NB4 (cell line): ENCODE measurements at regions not wholly inside any gene's neighbourhood (a gene's known extent, or its start where the extent isn't known, plus 50 kb on each side); places are given as distances from the start of the nearest gene placed in this dataset.

Experiments
- DNase-seq: peaks from one replicate; pipeline ENCODE4 v3.0.0; 2010; ENCODE audit warnings: low read depth
- H3K4me3 ChIP-seq: one replicate; pipeline ENCODE4 v1.5.1; 2011; ENCODE audit warnings: mild to moderate bottlenecking, low read depth, low read length, moderate library complexity
- MYC ChIP-seq: IDR thresholded peaks from 2 replicates; pipeline ENCODE4 v1.6.1; 2011; ENCODE audit warnings: low read depth, low read length
- POLR2A ChIP-seq: IDR thresholded peaks from 2 replicates; pipeline ENCODE4 v1.6.1; 2011; ENCODE audit warnings: mild to moderate bottlenecking; ENCODE audit not compliant: insufficient read length; ENCODE audit errors: extremely low read depth
- TF ChIP-seq, protein P1 (sequence below): IDR thresholded peaks from one replicate; pipeline ENCODE4 v1.5.1; 2012; ENCODE audit warnings: low read depth, low read length
- TF ChIP-seq, protein P2 (sequence below): IDR thresholded peaks from 2 replicates; pipeline ENCODE4 v1.6.1; 2011; ENCODE audit warnings: low read depth, low read length

DNA sequence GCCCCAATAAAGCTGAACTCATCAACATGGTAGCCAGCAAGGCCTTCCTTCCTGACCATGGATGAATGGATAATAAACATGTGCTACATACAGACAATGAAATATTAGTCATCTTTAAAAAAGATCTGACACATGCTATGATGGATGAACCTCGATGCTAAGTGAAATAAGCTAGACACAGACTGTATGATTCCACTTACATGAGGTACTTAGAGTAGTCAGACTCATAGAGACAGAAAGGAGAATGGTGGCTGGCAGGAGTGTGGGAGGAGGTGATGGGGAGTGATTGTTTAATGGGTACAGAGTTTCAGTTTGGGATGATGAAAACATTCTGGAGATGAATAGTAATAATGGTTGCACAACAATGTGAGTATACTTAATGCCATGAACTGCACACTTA, 114.1 kb upstream of the SORCS3 start:
- DNase-seq = no peak
- no peak for TF ChIP-seq POLR2A
- TF ChIP-seq MYC = no peak
- TF ChIP-seq, protein P1, sequence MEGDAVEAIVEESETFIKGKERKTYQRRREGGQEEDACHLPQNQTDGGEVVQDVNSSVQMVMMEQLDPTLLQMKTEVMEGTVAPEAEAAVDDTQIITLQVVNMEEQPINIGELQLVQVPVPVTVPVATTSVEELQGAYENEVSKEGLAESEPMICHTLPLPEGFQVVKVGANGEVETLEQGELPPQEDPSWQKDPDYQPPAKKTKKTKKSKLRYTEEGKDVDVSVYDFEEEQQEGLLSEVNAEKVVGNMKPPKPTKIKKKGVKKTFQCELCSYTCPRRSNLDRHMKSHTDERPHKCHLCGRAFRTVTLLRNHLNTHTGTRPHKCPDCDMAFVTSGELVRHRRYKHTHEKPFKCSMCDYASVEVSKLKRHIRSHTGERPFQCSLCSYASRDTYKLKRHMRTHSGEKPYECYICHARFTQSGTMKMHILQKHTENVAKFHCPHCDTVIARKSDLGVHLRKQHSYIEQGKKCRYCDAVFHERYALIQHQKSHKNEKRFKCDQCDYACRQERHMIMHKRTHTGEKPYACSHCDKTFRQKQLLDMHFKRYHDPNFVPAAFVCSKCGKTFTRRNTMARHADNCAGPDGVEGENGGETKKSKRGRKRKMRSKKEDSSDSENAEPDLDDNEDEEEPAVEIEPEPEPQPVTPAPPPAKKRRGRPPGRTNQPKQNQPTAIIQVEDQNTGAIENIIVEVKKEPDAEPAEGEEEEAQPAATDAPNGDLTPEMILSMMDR = no peak
- TF ChIP-seq, protein P2, sequence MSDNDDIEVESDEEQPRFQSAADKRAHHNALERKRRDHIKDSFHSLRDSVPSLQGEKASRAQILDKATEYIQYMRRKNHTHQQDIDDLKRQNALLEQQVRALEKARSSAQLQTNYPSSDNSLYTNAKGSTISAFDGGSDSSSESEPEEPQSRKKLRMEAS = no peak
- no peak overlapping the region for H3K4me3 ChIP-seq

DNA sequence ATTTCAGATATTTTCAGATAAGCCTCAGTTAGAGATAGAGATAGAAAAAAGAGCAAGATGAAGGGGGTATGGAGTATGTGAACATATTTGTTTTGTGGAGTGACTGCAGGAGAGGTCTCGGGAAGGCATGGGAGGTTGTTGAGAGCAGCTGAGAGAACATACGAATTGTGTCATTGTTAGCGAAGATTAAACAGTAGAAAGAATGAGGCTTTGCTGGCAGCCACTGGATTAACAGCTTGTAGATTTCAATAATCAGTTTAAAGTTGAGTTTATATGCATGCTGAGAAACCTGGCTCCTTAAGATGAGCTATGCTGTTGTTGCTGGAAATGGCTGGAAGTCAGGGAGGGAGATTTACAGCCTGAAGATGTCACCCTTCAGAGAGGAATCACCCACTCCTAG, 100.9 kb upstream of the SORCS3 start:
- no peak overlapping the region for H3K4me3 ChIP-seq
- no peak for DNase-seq
- no peak for TF ChIP-seq MYC
- TF ChIP-seq, protein P1 = no peak
- no peak for TF ChIP-seq POLR2A
- TF ChIP-seq, protein P2 = no peak

DNA sequence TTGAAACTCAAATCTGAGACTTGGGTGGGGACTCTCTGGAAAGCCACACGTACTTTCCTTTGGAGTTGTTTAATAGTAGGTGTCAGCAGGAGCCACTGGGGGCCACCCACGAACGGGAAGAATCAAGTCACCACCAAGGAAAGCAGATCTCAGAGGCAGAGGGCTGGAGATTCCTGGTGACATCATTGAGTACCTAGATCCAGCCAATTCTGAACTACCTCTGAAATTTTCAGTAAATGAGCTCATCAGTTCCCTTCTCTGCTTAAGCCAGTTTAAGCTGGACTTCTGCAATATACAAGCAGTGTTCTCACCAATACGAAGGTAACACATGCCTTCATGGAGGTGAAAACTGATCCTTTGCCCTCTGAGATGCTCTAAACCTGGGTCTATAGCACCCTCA, 99.3 kb upstream of the SORCS3 start:
- DNase-seq = no peak
- TF ChIP-seq, protein P2 = no peak
- TF ChIP-seq POLR2A = no peak
- TF ChIP-seq MYC = no peak
- TF ChIP-seq, protein P1 = no peak
- H3K4me3 ChIP-seq = no peak overlapping the region

DNA sequence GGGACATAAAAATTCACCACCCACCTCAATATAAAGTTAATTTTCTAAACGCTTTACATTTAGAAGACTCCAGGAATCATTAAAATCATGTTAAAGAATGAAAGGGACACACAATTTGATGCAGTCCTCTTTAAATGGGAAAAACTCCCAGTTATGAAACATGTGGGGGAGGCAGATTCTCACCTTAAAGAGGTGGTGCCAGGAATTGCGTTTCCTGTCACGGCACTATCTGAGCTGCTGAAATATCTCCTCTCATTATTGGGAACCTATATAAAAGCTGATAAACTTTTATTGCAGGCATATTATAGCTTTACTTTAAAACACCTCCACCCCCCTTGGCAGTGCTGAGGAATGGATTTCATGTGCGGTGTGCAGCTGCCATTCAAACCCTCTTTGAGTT, 94.8 kb upstream of the SORCS3 start:
- TF ChIP-seq POLR2A (no peak), MYC (no peak)
- TF ChIP-seq, protein P1 = no peak
- TF ChIP-seq, protein P2 = no peak
- no peak overlapping the region for H3K4me3 ChIP-seq
- DNase-seq = no peak

DNA sequence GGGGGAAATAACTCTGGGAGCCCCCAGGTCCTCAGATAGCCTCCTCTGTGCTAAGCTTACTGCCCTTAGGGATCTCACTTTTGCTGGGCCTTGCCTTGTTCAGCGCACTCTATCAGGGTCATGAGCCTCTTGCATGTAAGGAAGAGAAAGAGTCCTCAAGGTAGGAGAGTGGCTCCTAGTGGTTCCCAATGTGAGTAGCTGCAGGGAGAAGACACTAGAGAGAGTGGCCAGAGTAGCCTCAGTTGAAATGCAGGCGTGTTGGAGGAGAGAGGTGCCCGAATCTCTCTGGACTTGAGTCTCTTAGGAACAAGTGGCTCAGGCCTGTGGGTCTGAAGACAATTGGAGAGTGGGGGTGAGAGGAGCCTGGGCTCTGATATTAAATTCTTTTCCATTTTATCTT, 94.3 kb upstream of the SORCS3 start:
- TF ChIP-seq MYC = no peak
- TF ChIP-seq POLR2A = no peak
- TF ChIP-seq, protein P1 = peak; percentile 3
- H3K4me3 ChIP-seq = no peak overlapping the region
- peak; percentile 9 for DNase-seq

DNA sequence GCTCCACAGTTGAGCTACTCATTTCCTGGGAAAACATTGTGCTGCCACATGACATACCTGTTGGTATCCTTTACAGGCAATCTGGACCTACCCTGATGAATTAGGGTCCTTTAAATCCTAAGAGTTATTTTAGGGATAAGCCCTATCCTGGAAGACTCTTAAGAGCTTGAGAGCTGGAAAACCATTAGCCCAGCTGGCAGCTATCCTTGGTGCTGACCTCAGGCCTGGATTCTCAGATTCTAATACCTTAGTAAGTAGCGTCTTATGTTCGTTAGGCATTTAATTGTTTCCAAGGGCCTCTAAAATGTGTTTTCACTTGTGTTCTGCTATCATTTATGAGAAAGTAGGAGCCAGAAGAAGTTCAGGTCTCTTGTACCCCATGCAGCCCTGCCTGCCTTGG, 93.0 kb upstream of the SORCS3 start:
- no peak overlapping the region for H3K4me3 ChIP-seq
- TF ChIP-seq, protein P1 = no peak
- TF ChIP-seq, protein P2 = no peak
- TF ChIP-seq MYC = no peak
- no peak for TF ChIP-seq POLR2A
- DNase-seq = peak; percentile 7
